ENCODE measurements at regions not wholly inside any gene's neighbourhood (a gene's known extent, or its start where the extent isn't known, plus 50 kb on each side); places are given as distances from the start of the nearest gene placed in this dataset.
A peak's percentile ranks its signal among the peaks of the same experiment; 100 is the strongest.

GRCh38 chr10:44627591-44628354 is 242.9 kb upstream of the CXCL12 start:
- DNase-seq, result peak; percentile 59

- peak; percentile 91 for DNase-seq
Observed at GRCh38 chr10:44628921-44629320, 244.0 kb upstream of the CXCL12 start.

- peak; percentile 34 for DNase-seq
Observed at GRCh38 chr10:44635176-44635575, 250.3 kb upstream of the CXCL12 start.

GRCh38 chr10:44636625-44637024 is 251.7 kb upstream of the CXCL12 start:
- no peak for DNase-seq

- DNase-seq, result no peak
Observed at GRCh38 chr10:44640429-44640828, 255.5 kb upstream of the CXCL12 start.

GRCh38 chr10:44647473-44647872 is 262.6 kb upstream of the CXCL12 start:
- DNase-seq, result no peak

GRCh38 chr10:44647877-44648542 is 263.1 kb upstream of the CXCL12 start:
- peak; percentile 88 for DNase-seq

- no peak for DNase-seq
Observed at GRCh38 chr10:44650691-44651661, 260.2 kb upstream of the TMEM72 start.

- peak; percentile 37 for DNase-seq
Observed at GRCh38 chr10:44651834-44652233, 259.3 kb upstream of the TMEM72 start.

GRCh38 chr10:44659320-44659719 is 251.8 kb upstream of the TMEM72 start:
- no peak for DNase-seq

GRCh38 chr10:44660271-44660670 is 250.9 kb upstream of the TMEM72 start:
- DNase-seq, result no peak

- DNase-seq, result peak; percentile 48
Observed at GRCh38 chr10:44662051-44662450, 249.1 kb upstream of the TMEM72 start.

GRCh38 chr10:44668336-44668735 is 242.8 kb upstream of the TMEM72 start:
- DNase-seq, result no peak

GRCh38 chr10:44671319-44671718 is 239.8 kb upstream of the TMEM72 start:
- DNase-seq, result no peak

- no peak for DNase-seq
Observed at GRCh38 chr10:44673245-44673983, 237.7 kb upstream of the TMEM72 start.

GRCh38 chr10:44674536-44675386 is 236.4 kb upstream of the TMEM72 start:
- DNase-seq, result peak; percentile 44

GRCh38 chr10:44675387-44675874 is 235.7 kb upstream of the TMEM72 start:
- DNase-seq, result no peak

GRCh38 chr10:44680764-44681163 is 230.4 kb upstream of the TMEM72 start:
- no peak for DNase-seq

GRCh38 chr10:44682507-44682906 is 228.6 kb upstream of the TMEM72 start:
- no peak for DNase-seq

GRCh38 chr10:44684661-44685060 is 226.5 kb upstream of the TMEM72 start:
- DNase-seq, result no peak

GRCh38 chr10:44685220-44685619 is 225.9 kb upstream of the TMEM72 start:
- no peak for DNase-seq

Measured in fibroblast of upper back skin (primary cell).